ENCODE measurements at regions not wholly inside any gene's neighbourhood (a gene's known extent, or its start where the extent isn't known, plus 50 kb on each side); places are given as distances from the start of the nearest gene placed in this dataset.

DNA sequence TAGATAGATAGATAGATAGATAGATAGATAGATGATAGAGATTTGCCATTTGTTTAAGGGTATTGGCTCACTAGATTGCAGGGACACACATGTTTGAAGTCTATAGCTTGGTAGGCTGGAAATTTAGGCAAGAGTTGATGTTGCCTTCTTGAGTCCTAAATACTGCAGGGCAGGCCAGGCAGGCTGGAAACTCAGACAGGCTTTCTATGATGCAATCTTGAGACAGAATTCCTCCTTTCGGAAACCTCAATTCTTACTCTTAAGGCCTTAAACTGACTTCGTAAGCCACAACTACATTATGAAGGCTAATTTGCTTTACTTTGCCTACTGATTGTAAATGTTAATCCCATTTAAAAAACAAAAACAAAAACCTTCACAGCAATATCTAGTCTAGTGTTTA lies 322.9 kb upstream of the AKR1E2 start:
- H3K27ac ChIP-seq, result no peak overlapping the region
- DNase-seq, result no peak
- no peaks in the 10 kb centered on the region for H3K4me1 ChIP-seq (ENCODE audit: insufficient read depth)
- no peak overlapping the region for H3K4me3 ChIP-seq
- 95 to 99% (median 95%) methylated on average over 2 of the region's 2 CpGs for WGBS, 3 donors
- H3K27me3 ChIP-seq, result no peaks in the 10 kb centered on the region
- TF ChIP-seq, protein P1, sequence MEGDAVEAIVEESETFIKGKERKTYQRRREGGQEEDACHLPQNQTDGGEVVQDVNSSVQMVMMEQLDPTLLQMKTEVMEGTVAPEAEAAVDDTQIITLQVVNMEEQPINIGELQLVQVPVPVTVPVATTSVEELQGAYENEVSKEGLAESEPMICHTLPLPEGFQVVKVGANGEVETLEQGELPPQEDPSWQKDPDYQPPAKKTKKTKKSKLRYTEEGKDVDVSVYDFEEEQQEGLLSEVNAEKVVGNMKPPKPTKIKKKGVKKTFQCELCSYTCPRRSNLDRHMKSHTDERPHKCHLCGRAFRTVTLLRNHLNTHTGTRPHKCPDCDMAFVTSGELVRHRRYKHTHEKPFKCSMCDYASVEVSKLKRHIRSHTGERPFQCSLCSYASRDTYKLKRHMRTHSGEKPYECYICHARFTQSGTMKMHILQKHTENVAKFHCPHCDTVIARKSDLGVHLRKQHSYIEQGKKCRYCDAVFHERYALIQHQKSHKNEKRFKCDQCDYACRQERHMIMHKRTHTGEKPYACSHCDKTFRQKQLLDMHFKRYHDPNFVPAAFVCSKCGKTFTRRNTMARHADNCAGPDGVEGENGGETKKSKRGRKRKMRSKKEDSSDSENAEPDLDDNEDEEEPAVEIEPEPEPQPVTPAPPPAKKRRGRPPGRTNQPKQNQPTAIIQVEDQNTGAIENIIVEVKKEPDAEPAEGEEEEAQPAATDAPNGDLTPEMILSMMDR (IDR thresholded peaks at IDR 0.05), result no peak
- TF ChIP-seq POLR2A (IDR thresholded peaks at IDR 0.05) (no peak), EP300 (IDR thresholded peaks at IDR 0.05) (no peak)
- intact Hi-C loops (cut with DNase I), result no loop called here
- no peaks in the 10 kb centered on the region for H3K9me3 ChIP-seq
- H3K36me3 ChIP-seq, result no peaks in the 10 kb centered on the region

DNA sequence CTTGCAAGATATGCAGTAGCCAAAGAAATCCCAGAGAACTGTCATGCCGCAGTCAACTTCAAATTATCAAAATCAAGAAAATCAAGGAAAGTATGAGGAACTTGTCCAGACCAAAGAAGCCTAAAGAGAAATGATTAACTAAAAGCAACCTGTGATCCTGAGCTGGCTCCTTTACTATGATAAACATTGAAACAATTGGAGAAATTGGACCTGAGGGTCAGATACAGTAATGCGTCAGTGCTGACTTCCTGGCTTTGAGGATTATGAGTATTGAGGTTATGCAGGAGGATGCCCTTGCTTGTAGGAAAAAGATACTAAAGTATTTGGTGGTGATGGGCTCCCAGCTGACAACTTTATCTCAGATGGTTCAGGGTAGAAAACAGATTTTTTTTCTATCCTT lies 324.7 kb upstream of the AKR1E2 start:
- Histone ChIP-seq H3K4me1 (ENCODE audit: insufficient read depth) (no peaks in the 10 kb centered on the region), H3K36me3 (no peaks in the 10 kb centered on the region), H3K9me3 (no peaks in the 10 kb centered on the region), H3K4me3 (no peak overlapping the region), H3K27me3 (no peaks in the 10 kb centered on the region), H3K27ac (no peak overlapping the region)
- 91 to 95% (median 94%) methylated on average over 2 of the region's 2 CpGs for WGBS, 3 donors
- TF ChIP-seq, protein P1 (IDR thresholded peaks at IDR 0.05), result no peak
- TF ChIP-seq EP300 (IDR thresholded peaks at IDR 0.05) (no peak), POLR2A (IDR thresholded peaks at IDR 0.05) (no peak)
- no peak for DNase-seq
- intact Hi-C loops (cut with DNase I), result no loop called here

DNA sequence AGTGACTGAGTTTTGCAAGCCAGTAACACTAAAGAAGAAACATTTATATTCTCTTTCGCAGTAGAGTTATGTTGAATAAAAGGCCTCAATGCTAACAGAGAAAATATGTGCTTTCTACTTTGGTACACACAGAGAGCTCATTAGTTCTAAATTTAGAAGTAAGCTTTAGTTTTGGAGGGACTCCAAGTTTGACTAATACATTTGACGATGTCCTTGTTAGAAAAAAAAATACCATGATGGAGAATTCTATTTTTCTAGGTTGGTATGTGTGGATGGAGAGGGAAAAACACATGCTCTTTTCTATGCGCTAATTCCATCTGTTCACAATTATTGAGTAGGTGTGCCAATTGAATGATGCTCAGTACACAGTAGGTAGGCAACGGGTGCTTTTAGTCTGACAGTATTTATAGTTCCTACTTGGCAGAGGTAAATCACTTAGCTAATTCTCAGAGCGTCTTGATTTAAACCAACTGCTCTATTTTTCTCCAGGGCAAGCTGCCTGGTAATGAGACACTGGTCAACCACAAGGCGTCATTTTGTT lies 327.2 kb upstream of the AKR1E2 start:
- 3 to 12% (median 8%) methylated on average over 6 of the region's 6 CpGs for WGBS, 3 donors
- H3K4me3 ChIP-seq, result no peak overlapping the region
- no peaks in the 10 kb centered on the region for H3K4me1 ChIP-seq (ENCODE audit: insufficient read depth)
- no peaks in the 10 kb centered on the region for H3K36me3 ChIP-seq
- DNase-seq, result peak in 1 of 5 donors; percentile 13
- TF ChIP-seq, protein P1 (IDR thresholded peaks at IDR 0.05), result no peak
- TF ChIP-seq EP300 (IDR thresholded peaks at IDR 0.05), result no peak
- TF ChIP-seq POLR2A (IDR thresholded peaks at IDR 0.05), result no peak
- H3K9me3 ChIP-seq, result no peaks in the 10 kb centered on the region
- intact Hi-C loops (cut with DNase I), result no loop called here
- no peaks in the 10 kb centered on the region for H3K27me3 ChIP-seq
- H3K27ac ChIP-seq, result peak overlapping the region; percentile 37 to 60

DNA sequence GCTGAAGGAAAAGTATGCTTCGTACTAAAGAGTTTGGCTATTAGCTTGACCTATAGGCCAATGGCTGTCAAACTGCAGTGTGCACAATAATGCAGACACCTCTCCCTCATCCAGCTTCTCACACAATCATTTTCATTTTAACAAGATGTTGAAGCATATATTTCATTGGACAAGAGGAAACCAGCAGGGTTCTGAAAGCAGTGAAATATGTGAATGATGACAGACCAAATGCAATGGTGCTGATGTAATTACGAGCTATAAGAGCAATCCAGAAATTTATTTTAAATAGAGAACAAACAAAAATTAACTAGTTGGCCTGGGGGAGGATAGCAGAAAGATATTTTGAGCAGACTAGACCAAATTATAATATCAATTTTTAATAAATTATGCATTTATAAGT lies 331.5 kb upstream of the AKR1E2 start:
- Histone ChIP-seq H3K4me3 (no peak overlapping the region), H3K27me3 (no peaks in the 10 kb centered on the region), H3K9me3 (no peaks in the 10 kb centered on the region), H3K36me3 (no peaks in the 10 kb centered on the region), H3K27ac (no peak overlapping the region), H3K4me1 (ENCODE audit: insufficient read depth) (no peaks in the 10 kb centered on the region)
- intact Hi-C loops (cut with DNase I), result no loop called here
- TF ChIP-seq, protein P1 (IDR thresholded peaks at IDR 0.05), result no peak
- TF ChIP-seq EP300 (IDR thresholded peaks at IDR 0.05) (no peak), POLR2A (IDR thresholded peaks at IDR 0.05) (no peak)
- DNase-seq, result no peak
- WGBS, 3 donors, result 85 to 95% (median 94%) methylated on average over 2 of the region's 2 CpGs
